ENCODE measurements at regions not wholly inside any gene's neighbourhood (a gene's known extent, or its start where the extent isn't known, plus 50 kb on each side); places are given as distances from the start of the nearest gene placed in this dataset.

- no peak for TF ChIP-seq CTCF (IDR thresholded peaks at IDR 0.05)
- no peak for TF ChIP-seq HDAC2 (IDR thresholded peaks at IDR 0.05)
- no peak for TF ChIP-seq POLR2A (IDR thresholded peaks at IDR 0.05; ENCODE audit: low read length)
- no peak for TF ChIP-seq POLR2AphosphoS2 (conservative IDR thresholded peaks at IDR 0.05; ENCODE audit: low read length)
- no peak for TF ChIP-seq CHD2 (IDR thresholded peaks at IDR 0.05; ENCODE audit: low read length, partially characterized antibody)
- TF ChIP-seq CBX2 (IDR thresholded peaks at IDR 0.05; ENCODE audit: borderline replicate concordance, low read depth), result no peak
- TF ChIP-seq, protein P1, sequence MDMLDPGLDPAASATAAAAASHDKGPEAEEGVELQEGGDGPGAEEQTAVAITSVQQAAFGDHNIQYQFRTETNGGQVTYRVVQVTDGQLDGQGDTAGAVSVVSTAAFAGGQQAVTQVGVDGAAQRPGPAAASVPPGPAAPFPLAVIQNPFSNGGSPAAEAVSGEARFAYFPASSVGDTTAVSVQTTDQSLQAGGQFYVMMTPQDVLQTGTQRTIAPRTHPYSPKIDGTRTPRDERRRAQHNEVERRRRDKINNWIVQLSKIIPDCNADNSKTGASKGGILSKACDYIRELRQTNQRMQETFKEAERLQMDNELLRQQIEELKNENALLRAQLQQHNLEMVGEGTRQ (IDR thresholded peaks at IDR 0.05), result no peak
- TF ChIP-seq RAD21 (conservative IDR thresholded peaks at IDR 0.05 in 1 of 2, IDR thresholded peaks at IDR 0.05 in 1 of 2), result no peak
- TF ChIP-seq, protein P2, sequence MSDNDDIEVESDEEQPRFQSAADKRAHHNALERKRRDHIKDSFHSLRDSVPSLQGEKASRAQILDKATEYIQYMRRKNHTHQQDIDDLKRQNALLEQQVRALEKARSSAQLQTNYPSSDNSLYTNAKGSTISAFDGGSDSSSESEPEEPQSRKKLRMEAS (IDR thresholded peaks at IDR 0.05), result no peak
- TF ChIP-seq KDM1A (IDR thresholded peaks at IDR 0.05; ENCODE audit: low read depth), result no peak
- TF ChIP-seq, protein P3, sequence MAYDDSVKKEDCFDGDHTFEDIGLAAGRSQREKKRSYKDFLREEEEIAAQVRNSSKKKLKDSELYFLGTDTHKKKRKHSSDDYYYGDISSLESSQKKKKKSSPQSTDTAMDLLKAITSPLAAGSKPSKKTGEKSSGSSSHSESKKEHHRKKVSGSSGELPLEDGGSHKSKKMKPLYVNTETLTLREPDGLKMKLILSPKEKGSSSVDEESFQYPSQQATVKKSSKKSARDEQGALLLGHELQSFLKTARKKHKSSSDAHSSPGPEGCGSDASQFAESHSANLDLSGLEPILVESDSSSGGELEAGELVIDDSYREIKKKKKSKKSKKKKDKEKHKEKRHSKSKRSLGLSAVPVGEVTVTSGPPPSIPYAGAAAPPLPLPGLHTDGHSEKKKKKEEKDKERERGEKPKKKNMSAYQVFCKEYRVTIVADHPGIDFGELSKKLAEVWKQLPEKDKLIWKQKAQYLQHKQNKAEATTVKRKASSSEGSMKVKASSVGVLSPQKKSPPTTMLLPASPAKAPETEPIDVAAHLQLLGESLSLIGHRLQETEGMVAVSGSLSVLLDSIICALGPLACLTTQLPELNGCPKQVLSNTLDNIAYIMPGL (CRISPR knock-in tag; IDR thresholded peaks at IDR 0.05; ENCODE audit: borderline replicate concordance), result no peak
These were observed 207.1 kb upstream of the PCDH9 start for GRCh38 chr13:67437244-67437643.
